Osteocyte (in vitro differentiated cells): ENCODE measurements at regions not wholly inside any gene's neighbourhood (a gene's known extent, or its start where the extent isn't known, plus 50 kb on each side); places are given as distances from the start of the nearest gene placed in this dataset.

ENCODE experiments used
- DNase-seq: peaks from one replicate; pipeline ENCODE4 v3.0.0; 2021; ENCODE audit warnings: mixed read lengths; ENCODE audit not compliant: unreplicated experiment; ENCODE audit errors: extremely low spot score
- H3K27ac Mint-ChIP-seq: one replicate; pipeline ENCODE4 v1.8.0; 2021; ENCODE audit warnings: mild to moderate bottlenecking, mixed read lengths; ENCODE audit not compliant: unreplicated experiment
- H3K27me3 Mint-ChIP-seq: one replicate; pipeline ENCODE4 v1.8.0; 2021; ENCODE audit warnings: mixed read lengths; ENCODE audit not compliant: unreplicated experiment
- H3K36me3 Mint-ChIP-seq: one replicate; pipeline ENCODE4 v1.8.0; 2021; ENCODE audit warnings: mixed read lengths; ENCODE audit not compliant: unreplicated experiment
- H3K4me1 Mint-ChIP-seq: one replicate; pipeline ENCODE4 v1.8.0; 2021; ENCODE audit warnings: mixed read lengths; ENCODE audit not compliant: unreplicated experiment
- H3K4me3 Mint-ChIP-seq: one replicate; pipeline ENCODE4 v1.8.0; 2021; ENCODE audit warnings: mild to moderate bottlenecking, moderate library complexity, mixed read lengths; ENCODE audit not compliant: unreplicated experiment
- H3K9me3 Mint-ChIP-seq: one replicate; pipeline ENCODE4 v1.8.0; 2021; ENCODE audit warnings: mixed read lengths; ENCODE audit not compliant: unreplicated experiment
- TF ChIP-seq, protein P1 (sequence below): fragments of 200-600 bp; sonication (generic); IDR thresholded peaks from 2 replicates; pipeline ENCODE4 v1.5.0; 2021; ENCODE audit warnings: antibody characterized with exemption, mild to moderate bottlenecking, moderate library complexity

DNA sequence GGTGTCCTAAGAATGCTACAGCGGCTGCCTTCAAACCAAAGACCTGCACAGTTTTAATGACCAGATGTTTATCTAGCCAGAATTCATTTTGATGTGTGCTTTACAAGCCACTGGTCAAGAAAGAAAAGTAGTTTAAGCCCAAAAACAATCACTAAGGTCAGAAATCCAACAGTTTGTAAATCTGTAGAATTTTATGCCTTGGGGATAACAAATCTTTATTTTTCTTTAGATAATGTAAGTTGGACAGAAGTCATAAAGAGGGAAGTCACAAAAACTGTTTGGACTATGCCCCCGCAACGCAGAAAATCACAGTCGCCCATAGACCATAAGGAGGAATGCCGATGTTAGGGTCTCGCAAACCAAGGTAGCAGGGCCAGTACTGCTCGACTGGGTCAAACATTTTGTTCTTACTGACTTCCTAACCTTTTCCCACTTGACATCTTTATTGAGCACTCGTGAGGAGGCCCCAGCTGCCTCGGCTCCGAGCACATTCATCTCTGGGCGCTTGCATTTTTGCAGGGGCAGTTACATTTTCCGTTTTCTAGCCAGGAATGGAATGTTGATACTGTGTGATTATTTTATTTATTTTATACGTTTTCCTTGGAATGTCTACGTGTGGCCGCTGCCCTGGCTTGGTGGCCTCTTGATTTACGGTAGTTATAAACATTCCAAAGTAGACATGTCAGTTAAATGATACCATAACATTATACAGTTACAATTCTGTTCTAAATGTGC, 56.7 kb upstream of the APCDD1L start:
- H3K27ac Mint-ChIP-seq = peak overlapping the region; percentile 93
- TF ChIP-seq, protein P1, sequence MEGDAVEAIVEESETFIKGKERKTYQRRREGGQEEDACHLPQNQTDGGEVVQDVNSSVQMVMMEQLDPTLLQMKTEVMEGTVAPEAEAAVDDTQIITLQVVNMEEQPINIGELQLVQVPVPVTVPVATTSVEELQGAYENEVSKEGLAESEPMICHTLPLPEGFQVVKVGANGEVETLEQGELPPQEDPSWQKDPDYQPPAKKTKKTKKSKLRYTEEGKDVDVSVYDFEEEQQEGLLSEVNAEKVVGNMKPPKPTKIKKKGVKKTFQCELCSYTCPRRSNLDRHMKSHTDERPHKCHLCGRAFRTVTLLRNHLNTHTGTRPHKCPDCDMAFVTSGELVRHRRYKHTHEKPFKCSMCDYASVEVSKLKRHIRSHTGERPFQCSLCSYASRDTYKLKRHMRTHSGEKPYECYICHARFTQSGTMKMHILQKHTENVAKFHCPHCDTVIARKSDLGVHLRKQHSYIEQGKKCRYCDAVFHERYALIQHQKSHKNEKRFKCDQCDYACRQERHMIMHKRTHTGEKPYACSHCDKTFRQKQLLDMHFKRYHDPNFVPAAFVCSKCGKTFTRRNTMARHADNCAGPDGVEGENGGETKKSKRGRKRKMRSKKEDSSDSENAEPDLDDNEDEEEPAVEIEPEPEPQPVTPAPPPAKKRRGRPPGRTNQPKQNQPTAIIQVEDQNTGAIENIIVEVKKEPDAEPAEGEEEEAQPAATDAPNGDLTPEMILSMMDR = no peak
- H3K27me3 Mint-ChIP-seq = no peaks in the 10 kb centered on the region
- H3K9me3 Mint-ChIP-seq = no peaks in the 10 kb centered on the region
- peak overlapping the region; percentile 23 for H3K4me3 Mint-ChIP-seq
- no peak for DNase-seq
- no peaks in the 10 kb centered on the region for H3K36me3 Mint-ChIP-seq
- peaks cover 41% of the 10 kb centered on the region for H3K4me1 Mint-ChIP-seq

DNA sequence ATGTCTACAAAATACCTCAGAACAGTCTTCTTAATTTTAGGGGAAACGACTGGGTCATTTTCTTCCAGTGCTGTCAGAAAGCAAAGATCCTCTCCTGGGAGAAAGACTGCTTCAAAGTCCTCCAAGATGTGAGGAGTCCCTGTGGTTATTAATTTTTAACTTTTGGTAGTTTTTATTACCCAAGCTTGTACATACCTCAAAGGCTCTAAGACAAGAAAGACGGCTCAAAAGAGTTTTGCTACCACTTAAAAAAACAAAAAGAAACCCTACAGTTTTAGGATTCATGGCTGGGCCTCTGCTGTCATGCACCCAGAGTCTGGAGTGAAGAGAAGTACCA, 56.1 kb upstream of the APCDD1L start:
- Mint-ChIP-seq H3K9me3 (no peaks in the 10 kb centered on the region), H3K36me3 (no peaks in the 10 kb centered on the region), H3K4me3 (no peak overlapping the region), H3K4me1 (peaks cover 41% of the 10 kb centered on the region), H3K27me3 (no peaks in the 10 kb centered on the region), H3K27ac (peak overlapping the region; percentile 93)
- TF ChIP-seq, protein P1 = no peak
- no peak for DNase-seq

DNA sequence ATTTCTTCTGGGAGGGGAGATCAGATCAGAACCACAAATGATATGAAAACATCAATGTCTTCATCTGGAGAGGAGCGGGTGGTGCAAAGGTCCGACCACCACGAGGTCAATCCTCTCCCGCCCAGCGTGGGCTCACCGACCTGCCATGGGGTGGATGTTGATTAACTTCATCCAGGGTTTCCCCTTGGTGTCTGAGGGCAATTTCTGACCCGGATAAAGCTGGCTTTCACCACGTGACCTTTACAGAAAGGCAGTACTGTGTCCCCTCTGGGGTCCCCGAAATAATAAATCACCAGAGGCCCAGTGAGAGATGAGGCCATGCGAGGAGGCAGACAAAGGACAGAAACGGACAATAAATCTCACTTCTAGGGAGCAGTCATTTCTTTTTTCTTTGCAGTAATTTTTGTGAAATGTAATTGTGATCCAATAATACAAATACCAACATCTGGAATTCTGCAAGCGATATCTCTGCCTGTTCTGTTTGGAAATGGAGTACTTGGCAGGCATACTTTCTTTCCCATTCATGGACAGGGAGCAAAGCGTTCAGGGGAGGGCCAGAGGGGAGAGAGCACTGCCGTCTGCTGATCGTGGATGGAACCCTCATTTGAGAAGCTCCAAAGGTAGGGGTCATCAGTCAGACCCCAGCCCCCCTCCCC, 55.1 kb upstream of the APCDD1L start:
- no peak overlapping the region for H3K27ac Mint-ChIP-seq
- H3K4me1 Mint-ChIP-seq = peaks cover 41% of the 10 kb centered on the region

DNA sequence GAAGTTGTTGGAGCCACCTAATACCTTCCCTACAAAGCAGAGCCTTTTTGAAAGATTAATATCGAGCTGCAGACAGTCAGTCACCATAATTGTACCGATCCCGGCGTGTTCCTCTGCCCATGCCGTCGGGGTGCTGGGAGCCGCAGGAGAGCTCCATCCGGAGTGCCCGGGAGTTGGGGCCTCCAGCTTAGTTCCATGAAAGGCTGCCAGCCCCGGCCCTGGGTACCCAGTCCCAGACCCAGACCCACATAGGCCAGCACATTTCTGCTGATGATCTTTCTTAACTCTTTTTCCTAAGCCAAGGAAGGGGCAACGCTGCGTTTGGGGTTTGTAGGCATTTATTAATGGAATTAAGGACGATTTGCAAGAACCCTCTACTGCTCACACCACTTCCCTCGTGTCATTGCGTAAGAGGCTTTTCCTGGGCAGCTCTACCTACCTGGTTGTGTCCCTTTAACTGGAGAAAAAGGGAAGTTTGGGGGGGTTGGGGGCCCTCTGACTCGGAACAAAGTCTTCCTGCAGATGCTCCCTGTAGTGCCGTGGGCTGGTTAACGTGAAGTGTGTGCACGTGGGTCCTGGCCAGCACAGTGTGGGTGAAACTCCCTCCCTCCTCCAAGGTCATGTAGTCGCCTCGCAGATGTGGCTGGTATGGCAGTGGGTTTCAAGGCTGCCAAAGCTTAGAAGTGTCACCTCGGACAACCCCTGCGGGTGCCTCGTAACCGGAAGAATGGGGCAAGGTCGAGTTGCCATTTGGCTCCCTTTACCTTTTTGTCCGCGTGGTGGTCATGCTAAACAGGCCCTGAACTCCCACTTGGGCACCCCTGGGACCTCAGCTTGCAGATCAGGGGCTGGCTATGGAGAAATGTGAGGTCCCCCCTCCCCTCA, 54.3 kb upstream of the APCDD1L start:
- Mint-ChIP-seq H3K4me3 (no peak overlapping the region), H3K27me3 (no peaks in the 10 kb centered on the region), H3K4me1 (peaks cover 41% of the 10 kb centered on the region), H3K9me3 (no peaks in the 10 kb centered on the region), H3K27ac (no peak overlapping the region), H3K36me3 (no peaks in the 10 kb centered on the region)
- TF ChIP-seq, protein P1 = no peak
- no peak for DNase-seq

More for the DNA sequence above, 55.1 kb upstream of the APCDD1L start:
- Mint-ChIP-seq H3K36me3 (no peaks in the 10 kb centered on the region), H3K4me3 (no peak overlapping the region), H3K27me3 (no peaks in the 10 kb centered on the region), H3K9me3 (no peaks in the 10 kb centered on the region)
- TF ChIP-seq, protein P1 = no peak
- no peak for DNase-seq
